ENCODE measurements at regions not wholly inside any gene's neighbourhood (a gene's known extent, or its start where the extent isn't known, plus 50 kb on each side); places are given as distances from the start of the nearest gene placed in this dataset.

DNA sequence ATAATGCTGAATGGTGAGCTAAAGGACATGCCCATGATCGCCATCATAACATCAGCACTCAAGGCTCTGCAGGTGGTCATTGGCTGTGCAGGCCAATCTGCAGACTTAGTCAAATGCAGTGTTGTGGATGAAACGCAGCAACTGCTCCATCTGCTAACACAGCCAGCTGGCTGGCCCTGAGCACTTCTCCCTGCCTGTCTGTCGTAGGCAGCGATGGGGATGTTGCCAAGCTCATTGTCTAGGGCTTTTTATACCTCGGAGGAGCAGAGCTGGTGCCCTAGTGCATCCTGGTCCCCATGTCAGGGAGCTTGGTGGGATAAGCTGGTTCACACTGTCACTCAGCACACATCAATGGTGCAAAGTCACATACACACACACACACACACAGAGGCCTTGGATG is 189.4 kb downstream of the TENT4A start:
- Histone ChIP-seq H3K27me3 (replicated peaks in 1 of 4; ENCODE audit: control insufficient read depth in 3 of 4, extremely low read depth in 1 of 4, insufficient read depth in 3 of 4, low read length in 3 of 4) (no peaks in the 10 kb centered on the region), H4K5ac (ENCODE audit: insufficient read length, low read depth, low read length) (no peak overlapping the region), H4K91ac (replicated peaks; ENCODE audit: insufficient read length, low read length) (no peak overlapping the region), H3K9me3 (ENCODE audit: insufficient read depth in 2 of 2, low read depth in 1 of 2, low read length in 1 of 2) (no peaks in the 10 kb centered on the region), H2BK5ac (ENCODE audit: low read depth, low read length) (no peak overlapping the region), H3K79me1 (ENCODE audit: low read depth, low read length) (no peaks in the 10 kb centered on the region), H3K4me1 (replicated peaks in 1 of 4; ENCODE audit: control insufficient read depth in 3 of 4, insufficient read depth in 4 of 4, low read length in 3 of 4) (peaks cover 0 to 3% (median 0%) of the 10 kb centered on the region in 4 experiments; a peak in 1 of 7 replicates), H2AK5ac (ENCODE audit: low read depth, low read length) (no peak overlapping the region), H3K23ac (ENCODE audit: insufficient read length) (no peak overlapping the region), H3K18ac (ENCODE audit: extremely low read depth, low read length) (no peak overlapping the region), H3K4ac (replicated peaks; ENCODE audit: insufficient read length, low read depth, low read length) (no peak overlapping the region), H2BK20ac (ENCODE audit: low read length) (no peak overlapping the region), H3K27ac (ENCODE audit: low read depth, low read length) (no peak overlapping the region), H3K56ac (replicated peaks; ENCODE audit: insufficient read length, low read depth, low read length) (no peak overlapping the region), H3K4me2 (ENCODE audit: insufficient read depth in 1 of 2, low read depth in 2 of 2, low read length in 2 of 2) (no peak overlapping the region), H3K14ac (ENCODE audit: insufficient read length) (no peak overlapping the region), H4K20me1 (replicated peaks in 1 of 2; ENCODE audit: control insufficient read depth in 1 of 2, insufficient read depth in 2 of 2, low read length in 2 of 2) (no peaks in the 10 kb centered on the region), H2AFZ (ENCODE audit: low read length) (no peak overlapping the region), H3K79me2 (ENCODE audit: control insufficient read depth in 1 of 2, insufficient read depth in 2 of 2, low read length in 2 of 2) (no peaks in the 10 kb centered on the region), H3K4me3 (ENCODE audit: extremely low read depth in 1 of 4, insufficient read depth in 2 of 4, low read depth in 3 of 4, low read length in 4 of 4) (no peak overlapping the region), H3K23me2 (ENCODE audit: low read depth, low read length) (no peaks in the 10 kb centered on the region), H3K9ac (replicated peaks in 1 of 4; ENCODE audit: extremely low read depth in 1 of 4, low read depth in 3 of 4, low read length in 3 of 4) (no peak overlapping the region), H4K8ac (ENCODE audit: extremely low read depth, insufficient read depth, low read length) (no peak overlapping the region), H2BK120ac (replicated peaks; ENCODE audit: low read depth, low read length) (no peak overlapping the region), H2BK15ac (ENCODE audit: low read length) (no peak overlapping the region), H2BK12ac (ENCODE audit: low read depth, low read length) (no peak overlapping the region), H3K36me3 (ENCODE audit: control insufficient read depth in 2 of 4, insufficient read depth in 4 of 4, low read length in 3 of 4) (no peaks in the 10 kb centered on the region)
- ChIA-PET CTCF (ENCODE audit: partially characterized antibody) (no interaction called here), POLR2A (ENCODE audit: partially characterized antibody) (no interaction called here)
- DNase-seq (ENCODE audit: low read depth in 1 of 2, low spot score in 2 of 2): no peak
- 86% methylated on average over 5 of the region's 5 CpGs; no CpG with 5 or more reads in 1 of the 2 experiments for WGBS, 2 experiments (ENCODE audit: extremely low coverage in 1 of 2, insufficient coverage in 1 of 2, insufficient read length in 1 of 2, insufficient replicate concordance in 2 of 2, low coverage in 1 of 2, low lambda C conversion rate in 2 of 2, missing lambda C conversion rate in 1 of 2)
- no peak for FAIRE-seq
- no peak for TF ChIP-seq ZNF274 (IDR thresholded peaks at IDR 0.05; ENCODE audit: borderline replicate concordance, extremely low read depth, low read length)
- TF ChIP-seq SRF (IDR thresholded peaks at IDR 0.05; ENCODE audit: low read depth, low read length): no peak
- TF ChIP-seq TAF1 (IDR thresholded peaks at IDR 0.05; ENCODE audit: low read depth, low read length): no peak
- TF ChIP-seq E2F6 (IDR thresholded peaks at IDR 0.05): no peak
- no peak for TF ChIP-seq RXRA (IDR thresholded peaks at IDR 0.05; ENCODE audit: insufficient read depth, low read depth, low read length)
- no peak for TF ChIP-seq POU5F1 (IDR thresholded peaks at IDR 0.05; ENCODE audit: low read depth, low read length)

All from H1 (cell line).